HG03135 (cell line): ENCODE measurements at regions not wholly inside any gene's neighbourhood (a gene's known extent, or its start where the extent isn't known, plus 50 kb on each side); places are given as distances from the start of the nearest gene placed in this dataset.

Experiments
- ATAC-seq: cut with Tn5 transposase; IDR thresholded peaks from one replicate; pipeline ENCODE4 v1.9.1; 2021; ENCODE audit warnings: mild to moderate bottlenecking, moderate library complexity; ENCODE audit not compliant: unreplicated experiment

GRCh38 chr18:29154196-29154757 lies 977.3 kb upstream of the CDH2 start:
- ATAC-seq = no peak

DNA sequence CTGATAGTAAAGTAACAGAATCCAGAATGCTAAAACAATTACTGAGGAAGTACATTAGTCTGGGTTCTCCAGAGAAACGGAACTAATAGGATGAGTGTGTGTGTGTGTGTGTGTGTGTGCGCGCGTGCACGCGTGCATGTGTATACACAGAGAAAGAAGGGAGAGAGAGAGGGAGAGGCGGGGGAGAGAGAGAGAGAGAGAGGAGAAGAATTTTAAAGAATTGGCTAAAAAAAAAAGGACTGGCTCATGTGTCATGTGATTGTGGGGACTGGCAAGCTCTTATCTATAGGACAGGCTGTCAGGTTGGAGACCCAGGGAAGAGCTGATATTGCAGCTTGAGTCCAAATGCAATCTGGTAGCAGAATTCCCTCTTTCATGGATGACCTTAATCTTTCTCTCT lies 976.2 kb upstream of the CDH2 start:
- ATAC-seq = no peak

- no peak for ATAC-seq
These were observed 971.0 kb upstream of the CDH2 start for GRCh38 chr18:29147944-29148343.

GRCh38 chr18:29146068-29146467 lies 969.1 kb upstream of the CDH2 start:
- ATAC-seq = no peak

GRCh38 chr18:29140590-29140989 lies 963.7 kb upstream of the CDH2 start:
- ATAC-seq = no peak

DNA sequence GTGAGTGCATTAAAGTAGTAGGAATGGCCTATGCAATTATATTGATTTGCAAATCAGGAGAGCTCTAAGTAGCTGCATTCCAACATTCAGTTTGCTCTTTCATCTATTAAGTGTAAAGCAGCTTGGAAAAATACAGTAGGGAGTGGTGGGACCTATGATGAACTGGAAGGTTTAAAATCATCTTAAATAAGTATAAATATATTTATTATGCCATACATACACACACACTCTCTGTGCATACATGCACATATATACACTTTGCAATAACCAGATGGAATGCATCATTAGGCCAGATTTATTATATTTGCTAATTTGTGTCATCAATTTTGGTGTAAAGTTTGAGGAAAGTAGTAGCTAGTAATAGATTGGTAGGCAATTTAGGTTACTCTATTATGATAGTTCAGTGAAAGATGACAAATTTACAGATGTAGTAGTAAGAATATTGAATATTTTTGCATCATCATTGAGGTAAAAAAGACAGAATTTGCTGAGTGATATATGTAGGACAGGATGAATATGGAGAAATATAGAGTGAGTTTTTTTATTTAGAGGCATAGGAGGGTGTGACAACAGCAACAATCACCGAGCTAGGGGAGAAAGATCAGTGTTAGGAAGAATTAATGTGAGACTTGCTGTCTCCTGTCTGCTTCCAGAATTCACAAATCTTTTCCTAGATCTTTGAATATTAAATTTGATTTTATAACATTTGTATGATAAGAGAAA lies 961.0 kb upstream of the CDH2 start:
- ATAC-seq = no peak

DNA sequence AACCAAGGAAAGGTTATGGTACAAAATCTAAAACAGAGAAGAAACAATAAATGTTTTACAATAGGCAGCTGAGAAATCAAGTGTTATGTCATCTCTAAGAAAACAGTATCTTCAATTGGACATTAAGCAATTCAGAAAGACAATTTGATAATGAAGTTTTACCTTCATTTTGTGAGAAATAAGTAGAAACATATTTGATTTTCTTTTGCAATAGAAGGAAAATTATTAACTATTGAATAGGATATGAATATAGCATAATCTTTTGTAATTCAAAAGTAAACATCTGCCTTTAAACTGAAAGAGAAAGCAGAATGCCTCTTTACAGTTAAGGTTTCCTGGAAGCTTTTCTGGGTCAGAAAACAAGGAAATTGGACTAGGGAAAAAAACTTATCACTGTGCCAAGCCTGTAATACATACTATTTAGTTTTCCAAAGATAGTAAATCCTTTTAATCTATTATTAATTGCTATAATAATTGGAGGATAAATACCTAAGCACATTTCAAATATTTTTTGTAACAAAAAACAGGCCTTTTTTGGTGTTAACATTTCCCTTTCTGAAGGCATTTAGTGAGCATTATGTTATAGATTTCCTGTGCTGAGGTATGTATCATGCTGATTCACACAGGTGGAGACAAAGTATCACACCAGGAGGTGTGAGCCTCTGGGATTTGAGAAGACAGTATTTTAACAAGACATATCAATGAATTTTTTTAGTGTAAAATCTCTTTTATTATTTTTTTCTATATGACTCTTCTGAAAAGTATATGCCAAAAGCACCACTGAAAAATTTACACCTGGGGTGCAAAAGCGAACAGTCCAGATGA lies 947.0 kb upstream of the CDH2 start:
- no peak for ATAC-seq

GRCh38 chr18:29104671-29105070 lies 927.7 kb upstream of the CDH2 start:
- ATAC-seq = no peak

- no peak for ATAC-seq
These were observed 927.3 kb upstream of the CDH2 start for GRCh38 chr18:29104227-29104626.

DNA sequence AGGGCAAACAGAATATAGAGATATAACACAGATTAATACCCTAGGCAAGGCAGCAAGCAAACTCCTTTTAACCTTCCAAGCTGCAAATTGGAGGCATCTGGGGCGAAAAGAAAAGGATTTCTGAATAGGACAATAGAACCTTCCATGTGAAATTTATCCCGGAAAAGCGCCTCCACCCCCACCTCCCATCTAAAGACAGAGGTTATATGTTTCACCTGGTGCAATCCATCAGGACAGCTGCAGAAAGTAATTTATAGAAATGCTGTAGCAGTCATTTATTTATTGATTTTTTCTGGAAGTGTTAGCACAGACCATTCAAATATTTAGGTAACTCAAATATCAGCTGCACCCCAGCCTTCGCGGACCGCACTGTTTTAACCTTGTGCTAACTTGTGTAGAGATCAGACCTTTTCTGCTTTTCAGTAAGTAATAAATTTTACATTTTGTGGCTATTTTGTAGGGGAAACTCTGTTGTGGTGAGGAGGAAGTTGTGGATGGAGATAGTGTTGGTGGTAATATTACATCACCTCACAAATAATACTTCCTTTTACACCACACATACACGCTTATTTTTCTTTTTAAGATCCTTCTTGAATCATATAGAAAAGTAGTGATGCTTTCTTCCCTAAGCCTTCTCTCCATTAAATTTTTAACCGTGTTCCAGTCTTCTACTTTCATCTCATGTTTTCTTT lies 919.3 kb upstream of the CDH2 start:
- ATAC-seq = no peak

DNA sequence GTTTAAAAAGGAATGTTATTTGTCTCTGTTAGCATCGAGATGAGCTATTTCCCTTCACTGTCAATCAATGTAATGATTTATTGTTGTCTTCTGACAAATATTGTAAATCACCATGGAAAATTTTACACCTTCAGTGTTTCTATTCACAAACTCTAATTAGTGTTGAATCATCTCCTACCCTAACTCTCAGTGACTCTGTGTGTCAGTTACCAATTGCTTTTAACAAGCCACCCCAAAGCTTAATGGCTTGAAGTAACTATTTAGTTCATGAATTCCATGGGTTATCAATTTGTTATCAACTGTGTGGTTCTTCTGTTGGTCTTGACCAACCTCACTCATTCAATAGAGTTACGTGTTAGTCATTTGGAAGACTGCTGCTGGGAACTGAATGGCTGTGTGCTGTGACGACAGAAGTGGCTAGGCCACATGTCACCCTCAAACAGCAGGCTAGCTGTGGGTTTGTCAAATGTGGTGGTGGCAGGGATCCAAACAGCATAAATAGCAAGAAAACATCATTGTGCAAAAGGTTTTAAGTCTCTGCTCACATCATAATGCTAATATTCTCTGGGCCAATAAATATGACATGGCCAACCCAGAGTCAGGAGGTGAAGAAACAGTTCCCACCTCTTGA lies 910.8 kb upstream of the CDH2 start:
- ATAC-seq = no peak

- ATAC-seq = no peak
These were observed 907.2 kb upstream of the CDH2 start for GRCh38 chr18:29084120-29084519.

DNA sequence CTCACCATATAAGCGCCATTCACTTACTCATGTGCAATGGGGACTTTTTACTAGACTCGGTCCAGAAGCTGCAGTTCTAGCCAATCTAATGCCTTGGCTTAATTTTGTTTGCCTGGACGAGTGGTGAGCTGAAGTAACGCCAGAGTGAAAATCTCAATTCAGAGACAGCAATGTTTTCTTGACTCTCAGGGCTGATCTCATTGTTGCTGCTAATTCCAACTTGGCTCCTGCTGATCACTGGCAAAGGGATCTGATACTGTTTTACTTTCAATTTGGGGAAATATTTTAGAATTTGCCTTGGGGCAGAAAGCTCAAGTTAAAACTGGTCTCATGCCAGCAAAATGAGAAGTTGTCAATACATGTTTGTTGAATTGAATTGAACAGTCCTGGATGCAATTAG lies 906.6 kb upstream of the CDH2 start:
- no peak for ATAC-seq

DNA sequence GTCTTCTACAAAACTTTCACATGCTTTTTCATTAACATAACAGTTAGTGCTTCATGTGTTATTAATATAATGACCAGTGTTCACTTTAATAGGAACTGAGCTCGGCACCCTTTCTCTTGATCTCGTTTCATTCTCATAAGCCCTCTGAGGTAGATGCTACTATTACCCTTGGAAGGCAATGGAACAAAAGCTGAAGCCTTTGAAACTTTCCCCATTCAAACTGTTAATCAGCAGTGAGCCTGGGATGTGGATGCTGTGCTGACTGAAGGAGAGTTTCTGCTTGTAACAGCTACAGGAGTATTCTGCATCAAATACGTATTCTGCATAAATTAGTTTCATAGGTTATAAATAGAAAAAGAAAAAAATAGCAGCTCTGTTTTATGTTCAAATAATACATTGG lies 904.0 kb upstream of the CDH2 start:
- no peak for ATAC-seq

DNA sequence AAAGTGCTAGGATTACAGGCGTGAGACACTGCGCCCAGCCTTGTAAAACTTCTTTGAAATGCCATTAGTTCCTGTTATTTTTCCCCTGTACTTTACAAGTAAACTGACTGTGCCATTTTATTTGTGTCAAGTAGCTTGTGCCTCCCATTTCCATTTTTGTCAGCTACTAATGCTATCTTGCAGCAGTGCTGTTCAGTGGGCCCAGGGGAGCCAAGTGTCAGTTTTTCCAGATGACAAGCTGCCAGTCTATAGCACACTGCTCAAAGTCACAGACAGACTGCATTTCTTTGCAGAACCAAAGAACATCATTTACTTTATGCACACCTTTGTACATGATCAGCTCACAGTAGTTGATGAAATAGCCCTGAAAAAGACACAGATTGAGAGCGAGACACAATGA lies 901.3 kb upstream of the CDH2 start:
- no peak for ATAC-seq

GRCh38 chr18:29077344-29077743 lies 900.4 kb upstream of the CDH2 start:
- no peak for ATAC-seq

DNA sequence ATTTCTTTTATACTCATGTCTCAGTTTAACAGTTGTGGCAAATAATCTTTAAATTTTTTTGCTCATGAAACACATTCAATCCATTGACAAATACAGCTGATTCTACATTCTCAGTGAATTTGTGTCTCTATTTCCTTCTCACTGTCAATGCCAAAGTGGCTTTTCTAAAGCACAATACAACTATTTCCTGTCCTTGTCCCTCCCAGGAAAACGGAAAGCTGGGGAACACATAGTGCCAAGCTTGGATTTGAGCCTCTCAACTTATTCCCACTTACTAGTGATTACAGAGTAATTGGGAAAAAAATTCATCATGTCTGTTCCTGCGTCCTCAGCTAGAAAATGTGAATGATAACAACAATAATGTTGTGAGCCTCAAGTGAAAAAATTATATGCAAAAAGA lies 899.7 kb upstream of the CDH2 start:
- ATAC-seq = no peak

DNA sequence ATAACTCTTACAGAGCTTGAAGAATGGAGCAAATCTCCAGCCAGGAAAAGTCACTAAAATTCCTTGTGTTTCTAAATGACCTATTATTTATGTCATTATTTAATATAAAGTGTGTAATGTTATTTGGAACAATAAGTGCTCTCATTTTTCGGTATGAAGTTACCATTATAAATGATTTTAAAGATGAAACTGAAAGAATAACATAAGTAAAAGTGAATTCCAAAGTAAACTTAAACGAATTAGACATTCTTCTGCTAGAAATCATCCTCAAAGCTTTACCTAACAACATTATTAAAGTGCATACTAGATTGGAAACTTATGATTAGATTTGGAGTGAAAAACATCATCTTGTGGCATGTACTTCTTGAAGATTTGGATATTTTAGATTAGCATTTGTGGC lies 897.2 kb upstream of the CDH2 start:
- ATAC-seq = no peak

DNA sequence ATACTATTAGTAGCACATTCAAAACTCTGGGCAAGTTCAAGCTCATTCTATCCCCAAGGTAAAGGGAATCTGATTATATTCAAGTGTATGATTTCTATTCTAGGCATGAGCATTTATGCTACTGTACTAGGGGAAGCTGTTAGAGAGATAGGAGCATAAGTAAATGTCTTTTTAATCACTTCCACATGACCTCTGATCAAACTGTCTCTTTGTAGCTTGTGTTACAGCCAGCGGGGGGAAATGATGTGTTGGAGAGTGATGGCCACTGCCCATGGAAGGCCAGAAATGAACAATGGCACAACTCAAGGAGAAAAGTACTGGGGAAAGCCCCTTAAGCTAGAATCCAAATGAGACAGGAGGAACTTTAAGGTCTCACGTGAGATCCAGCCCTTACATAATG lies 894.9 kb upstream of the CDH2 start:
- ATAC-seq = no peak

- ATAC-seq = no peak
These were observed 886.4 kb upstream of the CDH2 start for GRCh38 chr18:29063346-29063745.

DNA sequence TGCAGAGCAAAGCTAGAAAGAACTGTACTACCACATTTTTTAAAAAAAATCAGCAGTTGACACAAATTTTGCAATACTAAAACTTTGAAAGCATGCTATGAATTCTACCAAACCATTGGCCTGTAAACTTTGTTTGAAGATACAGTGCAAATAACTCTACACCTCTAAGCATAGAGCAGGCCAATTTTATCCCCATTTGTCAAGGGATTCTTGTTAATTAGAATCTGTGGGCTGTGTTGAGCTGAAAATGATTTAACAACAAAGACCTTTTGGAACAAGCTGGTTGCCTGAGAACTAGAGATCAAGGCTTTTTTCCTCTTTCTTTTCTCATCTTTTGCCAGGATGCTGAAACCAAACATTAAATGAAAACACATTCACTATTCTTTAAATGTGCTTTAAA lies 886.0 kb upstream of the CDH2 start:
- no peak for ATAC-seq
